ENCODE measurements at regions not wholly inside any gene's neighbourhood (a gene's known extent, or its start where the extent isn't known, plus 50 kb on each side); places are given as distances from the start of the nearest gene placed in this dataset.

DNA sequence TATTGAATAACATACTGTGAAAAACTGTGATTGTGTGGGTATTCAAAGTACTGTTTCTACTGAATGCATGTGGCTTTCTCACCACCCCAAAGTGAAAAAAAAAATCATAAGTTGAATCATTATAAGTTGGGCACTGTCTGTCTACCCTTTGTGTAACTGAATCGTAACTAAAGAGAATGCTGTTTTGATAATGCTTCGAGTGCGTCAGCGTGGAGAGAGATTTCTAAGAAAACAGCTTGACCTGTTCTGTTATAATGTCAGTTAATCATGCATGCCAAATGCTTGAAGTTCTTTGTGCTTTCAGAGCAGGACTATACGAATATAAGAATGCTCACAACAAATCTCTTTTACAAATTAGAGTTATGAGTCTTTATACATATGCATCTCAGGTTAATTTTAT is 148.8 kb upstream of the SGCD start:
- no TSS peak for BruUV-seq (replicated peaks)
- Histone ChIP-seq H2AFZ (ENCODE audit: low read depth, low read length, poor library complexity, severe bottlenecking) (no peak overlapping the region), H3K9ac (ENCODE audit: low read length) (no peak overlapping the region), H3K27ac (ENCODE audit: low read depth, low read length) (no peak overlapping the region), H3K9me3 (ENCODE audit: control insufficient read depth in 1 of 2, insufficient read depth in 1 of 2, low read depth in 1 of 2, low read length in 2 of 2) (peaks cover 0 to 11% of the 10 kb centered on the region in 2 experiments; a peak in 2 of 4 replicates), H4K20me1 (ENCODE audit: insufficient read depth) (no peaks in the 10 kb centered on the region), H3K79me2 (ENCODE audit: insufficient read depth, low read length) (no peaks in the 10 kb centered on the region), H3K4me2 (ENCODE audit: low read length) (no peak overlapping the region), H3K36me3 (ENCODE audit: control insufficient read depth in 1 of 2, insufficient read depth in 2 of 2, low read length in 2 of 2) (no peaks in the 10 kb centered on the region), H3K4me1 (ENCODE audit: control insufficient read depth in 1 of 2, insufficient read depth in 2 of 2, low read length in 2 of 2) (no peaks in the 10 kb centered on the region), H3K9me2 (ENCODE audit: insufficient read depth) (no peaks in the 10 kb centered on the region), H3K4me3 (replicated peaks in 1 of 2; ENCODE audit: low read depth in 1 of 2, low read length in 2 of 2) (no peak overlapping the region), H3K27me3 (ENCODE audit: insufficient read depth, low read length) (no peaks in the 10 kb centered on the region)
- intact Hi-C loops (cut with micrococcal nuclease): no loop called here
- no peak for DNase-seq (ENCODE audit: low read depth, low spot score)
- ChIA-PET CTCF (no interaction called here), POLR2A (no interaction called here), RAD21 (ENCODE audit: low non-redundant PET in 1 of 2, low total read pairs in 2 of 2, uncharacterized antibody in 2 of 2, unreplicated experiment in 2 of 2) (no interaction called here)
- ATAC-seq: no peak
- TF ChIP-seq EGR1 (IDR thresholded peaks at IDR 0.05; ENCODE audit: low read depth) (no peak), SP1 (IDR thresholded peaks at IDR 0.05; ENCODE audit: low read depth) (no peak), ZNF274 (IDR thresholded peaks at IDR 0.05; ENCODE audit: low read depth, low read length) (no peak), ELF1 (IDR thresholded peaks at IDR 0.05; ENCODE audit: borderline replicate concordance, low read depth) (no peak), ATF3 (IDR thresholded peaks at IDR 0.05) (no peak), SIN3A (IDR thresholded peaks at IDR 0.05; ENCODE audit: low read depth) (no peak), JUND (IDR thresholded peaks at IDR 0.05) (no peak), ZFX (IDR thresholded peaks at IDR 0.05) (no peak), TCF7L2 (IDR thresholded peaks at IDR 0.05; ENCODE audit: borderline replicate concordance, extremely low read depth, insufficient read depth, insufficient read length) (no peak)

- H3K9ac ChIP-seq (ENCODE audit: low read length): no peak overlapping the region
- H3K27ac ChIP-seq (ENCODE audit: low read depth, low read length): no peak overlapping the region
- H3K4me2 ChIP-seq (ENCODE audit: low read length): no peak overlapping the region
- no peaks in the 10 kb centered on the region for H3K79me2 ChIP-seq (ENCODE audit: insufficient read depth, low read length)
- DNase-seq (ENCODE audit: low read depth, low spot score) (no peak), ATAC-seq (no peak)
- no peak overlapping the region for H2AFZ ChIP-seq (ENCODE audit: low read depth, low read length, poor library complexity, severe bottlenecking)
- TF ChIP-seq RAD21 (IDR thresholded peaks at IDR 0.05; ENCODE audit: low read depth) (no peak), POLR2A (IDR thresholded peaks at IDR 0.05; ENCODE audit: borderline replicate concordance, extremely low read depth, insufficient read depth, insufficient read length) (no peak), ATF3 (IDR thresholded peaks at IDR 0.05) (no peak)
- BruUV-seq (replicated peaks): no TSS peak
- no peaks in the 10 kb centered on the region for H3K4me1 ChIP-seq (ENCODE audit: control insufficient read depth in 1 of 2, insufficient read depth in 2 of 2, low read length in 2 of 2)
- H4K20me1 ChIP-seq (ENCODE audit: insufficient read depth): no peaks in the 10 kb centered on the region
- H3K4me3 ChIP-seq (replicated peaks in 1 of 2; ENCODE audit: low read depth in 1 of 2, low read length in 2 of 2): no peak overlapping the region
- intact Hi-C loops (cut with micrococcal nuclease): no loop called here
- RAD21 ChIA-PET (ENCODE audit: low non-redundant PET in 1 of 2, low total read pairs in 2 of 2, uncharacterized antibody in 2 of 2, unreplicated experiment in 2 of 2): no interaction called here
- H3K36me3 ChIP-seq (ENCODE audit: control insufficient read depth in 1 of 2, insufficient read depth in 2 of 2, low read length in 2 of 2): no peaks in the 10 kb centered on the region
- POLR2A ChIA-PET: no interaction called here
- H3K9me3 ChIP-seq (ENCODE audit: control insufficient read depth in 1 of 2, insufficient read depth in 1 of 2, low read depth in 1 of 2, low read length in 2 of 2): no peaks in the 10 kb centered on the region; a peak in 2 of 4 replicates
- no peaks in the 10 kb centered on the region for H3K27me3 ChIP-seq (ENCODE audit: insufficient read depth, low read length)
- no peaks in the 10 kb centered on the region for H3K9me2 ChIP-seq (ENCODE audit: insufficient read depth)
- CTCF ChIA-PET: no interaction called here
These were observed 145.3 kb upstream of the SGCD start for GRCh38 chr5:156181656-156182055.
